Right lobe of liver (tissue), 4 donors: ENCODE measurements at regions not wholly inside any gene's neighbourhood (a gene's known extent, or its start where the extent isn't known, plus 50 kb on each side); places are given as distances from the start of the nearest gene placed in this dataset.
"Not testable (repeated sequence)": the region's sequence is repeated elsewhere in the genome, so short reads cannot be mapped to it uniquely, and the experiment has no call there.

Experiments used
- POLR2A ChIP-seq: fragments of 450-650 bp; IDR thresholded peaks from one replicate; pipeline ENCODE4 v1.6.1; 2017; ENCODE audit warnings: antibody characterized with exemption, mild to moderate bottlenecking
- TF ChIP-seq, protein P1 (sequence below), 4 donors: fragments of 200-600 bp in 3 of 4; fragments of 450-650 bp in 1 of 4; IDR thresholded peaks; one replicate each; pipeline versions ENCODE4 v1.5.1 to v1.8.0; 2016 to 2022; ENCODE audit warnings: antibody characterized with exemption in 4 of 4, mild to moderate bottlenecking in 2 of 4
- donor health status: DM: no; HTN: no; CAD: no.
- donor health status: DM: no; HTN: no; CAD: no.
- donor health status: DM: no; HTN: yes; CAD: no.

GRCh38 chr17:64790690-64791089, 128.6 kb upstream of the SMURF2 start:
- TF ChIP-seq, protein P1, sequence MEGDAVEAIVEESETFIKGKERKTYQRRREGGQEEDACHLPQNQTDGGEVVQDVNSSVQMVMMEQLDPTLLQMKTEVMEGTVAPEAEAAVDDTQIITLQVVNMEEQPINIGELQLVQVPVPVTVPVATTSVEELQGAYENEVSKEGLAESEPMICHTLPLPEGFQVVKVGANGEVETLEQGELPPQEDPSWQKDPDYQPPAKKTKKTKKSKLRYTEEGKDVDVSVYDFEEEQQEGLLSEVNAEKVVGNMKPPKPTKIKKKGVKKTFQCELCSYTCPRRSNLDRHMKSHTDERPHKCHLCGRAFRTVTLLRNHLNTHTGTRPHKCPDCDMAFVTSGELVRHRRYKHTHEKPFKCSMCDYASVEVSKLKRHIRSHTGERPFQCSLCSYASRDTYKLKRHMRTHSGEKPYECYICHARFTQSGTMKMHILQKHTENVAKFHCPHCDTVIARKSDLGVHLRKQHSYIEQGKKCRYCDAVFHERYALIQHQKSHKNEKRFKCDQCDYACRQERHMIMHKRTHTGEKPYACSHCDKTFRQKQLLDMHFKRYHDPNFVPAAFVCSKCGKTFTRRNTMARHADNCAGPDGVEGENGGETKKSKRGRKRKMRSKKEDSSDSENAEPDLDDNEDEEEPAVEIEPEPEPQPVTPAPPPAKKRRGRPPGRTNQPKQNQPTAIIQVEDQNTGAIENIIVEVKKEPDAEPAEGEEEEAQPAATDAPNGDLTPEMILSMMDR (IDR thresholded peaks at IDR 0.05), result not testable (repeated sequence)
- TF ChIP-seq POLR2A, result not testable (repeated sequence)
